HUDEP-2 (cell line): ENCODE measurements at regions not wholly inside any gene's neighbourhood (a gene's known extent, or its start where the extent isn't known, plus 50 kb on each side); places are given as distances from the start of the nearest gene placed in this dataset.

Source experiments
- DNase-seq, 76 experiments: peaks; one replicate each; lab custom pipeline; 2025; ENCODE audit not compliant: unreplicated experiment in 76 of 76; lab: John Stamatoyannopoulos, UW

- no peak for DNase-seq
Observed at GRCh38 chr12:111224186-111225066, 144.5 kb downstream of the PHETA1 start.

GRCh38 chr12:111222523-111222922 lies 146.4 kb downstream of the PHETA1 start:
- DNase-seq: no peak

GRCh38 chr12:111222027-111222414 lies 146.9 kb downstream of the PHETA1 start:
- DNase-seq: no peak

GRCh38 chr12:111221062-111222026 lies 147.6 kb downstream of the PHETA1 start:
- DNase-seq: no peak

- DNase-seq: no peak
Observed at GRCh38 chr12:111220363-111220762, 148.5 kb downstream of the PHETA1 start.

GRCh38 chr12:111219440-111219839 lies 149.5 kb downstream of the PHETA1 start:
- DNase-seq: no peak

GRCh38 chr12:111218499-111218898 lies 150.4 kb downstream of the PHETA1 start:
- no peak for DNase-seq

GRCh38 chr12:111216387-111217159 lies 152.3 kb downstream of the PHETA1 start:
- DNase-seq: no peak

GRCh38 chr12:111215881-111216280 lies 153.0 kb downstream of the PHETA1 start:
- no peak for DNase-seq

- DNase-seq: no peak
Observed at GRCh38 chr12:111214401-111214800, 154.5 kb downstream of the PHETA1 start.

- no peak for DNase-seq
Observed at GRCh38 chr12:111213561-111213960, 155.3 kb downstream of the PHETA1 start.

GRCh38 chr12:111212814-111213456 lies 156.0 kb downstream of the PHETA1 start:
- no peak for DNase-seq

- no peak for DNase-seq
Observed at GRCh38 chr12:111211910-111212757, 156.8 kb downstream of the PHETA1 start.

- no peak for DNase-seq
Observed at GRCh38 chr12:111209811-111210210, 159.1 kb downstream of the PHETA1 start.

- DNase-seq: no peak
Observed at GRCh38 chr12:111207761-111208160, 161.1 kb downstream of the PHETA1 start.

- no peak for DNase-seq
Observed at GRCh38 chr12:111204788-111205241, 164.1 kb downstream of the PHETA1 start.

GRCh38 chr12:111203969-111204368 lies 164.9 kb downstream of the PHETA1 start:
- no peak for DNase-seq

GRCh38 chr12:111203446-111203845 lies 165.4 kb downstream of the PHETA1 start:
- DNase-seq: no peak

- DNase-seq: no peak
Observed at GRCh38 chr12:111202237-111202915, 166.5 kb downstream of the PHETA1 start.
